ENCODE measurements at regions not wholly inside any gene's neighbourhood (a gene's known extent, or its start where the extent isn't known, plus 50 kb on each side); places are given as distances from the start of the nearest gene placed in this dataset.
"Not testable (repeated sequence)": the region's sequence is repeated elsewhere in the genome, so short reads cannot be mapped to it uniquely, and the experiment has no call there.

- Histone ChIP-seq H3K27me3 (ENCODE audit: control insufficient read depth, insufficient read depth, low read length) (no peaks in the 10 kb centered on the region), H3K9me3 (ENCODE audit: control insufficient read depth, insufficient read depth, low read depth, low read length) (no peaks in the 10 kb centered on the region), H4K20me1 (ENCODE audit: control insufficient read depth, extremely low read depth, insufficient read depth, low read length) (no peaks in the 10 kb centered on the region), H3K9ac (ENCODE audit: insufficient read depth, low read length) (no peak overlapping the region), H3K36me3 (ENCODE audit: control insufficient read depth, insufficient read depth, low read length) (no peaks in the 10 kb centered on the region), H3K27ac (ENCODE audit: insufficient read depth, low read length) (no peak overlapping the region), H3K4me2 (ENCODE audit: extremely low read depth, insufficient read depth, low read length) (no peak overlapping the region), H3K79me2 (ENCODE audit: control insufficient read depth, insufficient read depth, low read length) (no peaks in the 10 kb centered on the region), H3K4me3 (replicated peaks in 1 of 4; ENCODE audit: control extremely low read depth in 1 of 4, insufficient read depth in 1 of 4, low read depth in 3 of 4, low read length in 4 of 4) (no peak overlapping the region), H2AFZ (ENCODE audit: low read length) (no peak overlapping the region), H3K4me1 (ENCODE audit: control insufficient read depth, extremely low read depth, insufficient read depth, low read length) (no peaks in the 10 kb centered on the region)
- no peak for TF ChIP-seq CTCF (conservative IDR thresholded peaks at IDR 0.05 in 1 of 2, IDR thresholded peaks at IDR 0.05 in 1 of 2; ENCODE audit: low read depth in 1 of 2, low read length in 2 of 2)
- TF ChIP-seq EZH2 (IDR thresholded peaks at IDR 0.05; ENCODE audit: low read length, missing control alignments): no peak
- no peak for DNase-seq (ENCODE audit: low read depth in 2 of 2)
Measured at GRCh38 chr2:77767388-77768076, 245.4 kb upstream of the LRRTM4 start.

- no peaks in the 10 kb centered on the region for H3K36me3 ChIP-seq (ENCODE audit: control insufficient read depth, insufficient read depth, low read length)
- H3K4me1 ChIP-seq (ENCODE audit: control insufficient read depth, extremely low read depth, insufficient read depth, low read length): no peaks in the 10 kb centered on the region
- no peak overlapping the region for H3K4me2 ChIP-seq (ENCODE audit: extremely low read depth, insufficient read depth, low read length)
- no peak overlapping the region for H2AFZ ChIP-seq (ENCODE audit: low read length)
- H3K9me3 ChIP-seq (ENCODE audit: control insufficient read depth, insufficient read depth, low read depth, low read length): no peaks in the 10 kb centered on the region
- TF ChIP-seq EZH2 (IDR thresholded peaks at IDR 0.05; ENCODE audit: low read length, missing control alignments): no peak
- no peak for TF ChIP-seq CTCF (conservative IDR thresholded peaks at IDR 0.05 in 1 of 2, IDR thresholded peaks at IDR 0.05 in 1 of 2; ENCODE audit: low read depth in 1 of 2, low read length in 2 of 2)
- H3K27ac ChIP-seq (ENCODE audit: insufficient read depth, low read length): no peak overlapping the region
- H3K9ac ChIP-seq (ENCODE audit: insufficient read depth, low read length): no peak overlapping the region
- H3K4me3 ChIP-seq (replicated peaks in 1 of 4; ENCODE audit: control extremely low read depth in 1 of 4, insufficient read depth in 1 of 4, low read depth in 3 of 4, low read length in 4 of 4): no peak overlapping the region
- no peaks in the 10 kb centered on the region for H3K27me3 ChIP-seq (ENCODE audit: control insufficient read depth, insufficient read depth, low read length)
- H4K20me1 ChIP-seq (ENCODE audit: control insufficient read depth, extremely low read depth, insufficient read depth, low read length): no peaks in the 10 kb centered on the region
- no peaks in the 10 kb centered on the region for H3K79me2 ChIP-seq (ENCODE audit: control insufficient read depth, insufficient read depth, low read length)
- no peak for DNase-seq (ENCODE audit: low read depth in 2 of 2)
Measured at GRCh38 chr2:77768508-77768907, 246.3 kb upstream of the LRRTM4 start.

GRCh38 chr2:77778917-77779316 lies 256.7 kb upstream of the LRRTM4 start:
- Histone ChIP-seq H3K36me3 (ENCODE audit: control insufficient read depth, insufficient read depth, low read length) (no peaks in the 10 kb centered on the region), H3K27ac (ENCODE audit: insufficient read depth, low read length) (no peak overlapping the region), H3K4me2 (ENCODE audit: extremely low read depth, insufficient read depth, low read length) (no peak overlapping the region), H3K4me1 (ENCODE audit: control insufficient read depth, extremely low read depth, insufficient read depth, low read length) (no peaks in the 10 kb centered on the region), H3K9me3 (ENCODE audit: control insufficient read depth, insufficient read depth, low read depth, low read length) (no peaks in the 10 kb centered on the region), H3K27me3 (ENCODE audit: control insufficient read depth, insufficient read depth, low read length) (no peaks in the 10 kb centered on the region), H2AFZ (ENCODE audit: low read length) (no peak overlapping the region), H4K20me1 (ENCODE audit: control insufficient read depth, extremely low read depth, insufficient read depth, low read length) (no peaks in the 10 kb centered on the region), H3K4me3 (replicated peaks in 1 of 4; ENCODE audit: control extremely low read depth in 1 of 4, insufficient read depth in 1 of 4, low read depth in 3 of 4, low read length in 4 of 4) (no peak overlapping the region), H3K9ac (ENCODE audit: insufficient read depth, low read length) (no peak overlapping the region), H3K79me2 (ENCODE audit: control insufficient read depth, insufficient read depth, low read length) (no peaks in the 10 kb centered on the region)
- no peak for DNase-seq (ENCODE audit: low read depth in 2 of 2)
- TF ChIP-seq CTCF (conservative IDR thresholded peaks at IDR 0.05 in 1 of 2, IDR thresholded peaks at IDR 0.05 in 1 of 2; ENCODE audit: low read depth in 1 of 2, low read length in 2 of 2): no peak
- TF ChIP-seq EZH2 (IDR thresholded peaks at IDR 0.05; ENCODE audit: low read length, missing control alignments): no peak

GRCh38 chr2:77793500-77793899 lies 271.3 kb upstream of the LRRTM4 start:
- not testable (repeated sequence) for H3K27me3 ChIP-seq (ENCODE audit: control insufficient read depth, insufficient read depth, low read length); H3K4me1 ChIP-seq (ENCODE audit: control insufficient read depth, extremely low read depth, insufficient read depth, low read length); H3K27ac ChIP-seq (ENCODE audit: insufficient read depth, low read length); DNase-seq (ENCODE audit: low read depth in 2 of 2); H3K4me2 ChIP-seq (ENCODE audit: extremely low read depth, insufficient read depth, low read length); H4K20me1 ChIP-seq (ENCODE audit: control insufficient read depth, extremely low read depth, insufficient read depth, low read length); H3K9me3 ChIP-seq (ENCODE audit: control insufficient read depth, insufficient read depth, low read depth, low read length); H2AFZ ChIP-seq (ENCODE audit: low read length); H3K36me3 ChIP-seq (ENCODE audit: control insufficient read depth, insufficient read depth, low read length); H3K4me3 ChIP-seq (replicated peaks in 1 of 4; ENCODE audit: control extremely low read depth in 1 of 4, insufficient read depth in 1 of 4, low read depth in 3 of 4, low read length in 4 of 4); H3K9ac ChIP-seq (ENCODE audit: insufficient read depth, low read length); H3K79me2 ChIP-seq (ENCODE audit: control insufficient read depth, insufficient read depth, low read length)
